PC-3 (cell line): ENCODE measurements at regions not wholly inside any gene's neighbourhood (a gene's known extent, or its start where the extent isn't known, plus 50 kb on each side); places are given as distances from the start of the nearest gene placed in this dataset.
A peak's percentile ranks its signal among the peaks of the same experiment; 100 is the strongest.

Source experiments
- ATAC-seq: fragments of 200-7000 bp; cut with Tn5 transposase; 2 replicates; pipeline ENCODE4 v1.9.1; 2020; ENCODE audit warnings: mild to moderate bottlenecking, moderate library complexity
- BruUV-seq: library from RNA; stranded (reverse); fragments of 400-500 nt; replicated peaks from 2 replicates; lab custom pipeline; 2021; lab: Mats Ljungman, UMichigan
- CTCF ChIA-PET: fragments of 300-600 bp; sonication (Branson Sonifier 250); formaldehyde crosslinking; loops from one replicate; lab custom pipeline; 2022; ENCODE audit warnings: antibody characterized with exemption; lab: Charles Lee
- POLR2A ChIA-PET: fragments of 300-600 bp; sonication (Branson Sonifier 250); formaldehyde crosslinking; loops from one replicate; lab custom pipeline; 2022; ENCODE audit warnings: antibody characterized with exemption; ENCODE audit not compliant: unreplicated experiment; lab: Charles Lee
- DNase-seq: peaks from one replicate; pipeline ENCODE4 v3.0.0-alpha.2; 2015
- H2AFZ ChIP-seq: fragments of 300-600 bp; sonication (generic); 2 replicates; pipeline ENCODE4 v1.6.0; 2016; ENCODE audit warnings: antibody characterized with exemption, low read length
- H3F3A ChIP-seq: fragments of 300-600 bp; sonication (generic); one replicate; pipeline ENCODE4 v1.6.0; 2017; ENCODE audit warnings: antibody characterized with exemption, low read length, control low read depth, mild to moderate bottlenecking; ENCODE audit not compliant: unreplicated experiment
- H3K27ac ChIP-seq: fragments of 300-600 bp; sonication (generic); 2 replicates; pipeline ENCODE4 v1.5.1; 2016; ENCODE audit warnings: mild to moderate bottlenecking, low read length
- H3K27me3 ChIP-seq: fragments of 300-600 bp; sonication (generic); 2 replicates; pipeline ENCODE4 v1.6.1; 2016; ENCODE audit warnings: low read length, mixed read lengths
- H3K36me3 ChIP-seq: fragments of 300-600 bp; sonication (generic); 2 replicates; pipeline ENCODE4 v1.6.1; 2016; ENCODE audit warnings: low read depth, mixed run types, low read length, mixed read lengths
- H3K4me1 ChIP-seq: fragments of 300-600 bp; sonication (generic); 2 replicates; pipeline ENCODE4 v1.5.1; 2016; ENCODE audit warnings: low read length; ENCODE audit not compliant: insufficient read depth
- H3K4me2 ChIP-seq: fragments of 300-600 bp; sonication (generic); 2 replicates; pipeline ENCODE4 v1.6.0; 2016; ENCODE audit warnings: low read length
- H3K4me3 ChIP-seq: fragments of 300-600 bp; sonication (generic); 2 replicates; pipeline ENCODE4 v1.5.1; 2016; ENCODE audit warnings: mild to moderate bottlenecking, low read length, mixed read lengths
- H3K79me2 ChIP-seq: fragments of 300-600 bp; sonication (generic); 2 replicates; pipeline ENCODE4 v1.6.1; 2017; ENCODE audit warnings: low read length, mixed read lengths
- H3K9ac ChIP-seq: fragments of 300-600 bp; sonication (generic); 2 replicates; pipeline ENCODE4 v1.6.0; 2016; ENCODE audit warnings: mild to moderate bottlenecking, low read length
- H3K9me2 ChIP-seq: fragments of 300-600 bp; sonication (generic); replicated peaks from 2 replicates; pipeline ENCODE4 v1.6.1; 2016; ENCODE audit warnings: mixed run types, low read length, mixed read lengths
- H3K9me3 ChIP-seq: fragments of 300-600 bp; sonication (generic); 2 replicates; pipeline ENCODE4 v1.6.1; 2016; ENCODE audit warnings: low read length, mixed read lengths
- H4K20me1 ChIP-seq: fragments of 300-600 bp; sonication (generic); 2 replicates; pipeline ENCODE4 v1.6.1; 2016; ENCODE audit warnings: low read length, mixed read lengths
- EZH2 ChIP-seq: fragments of 300-600 bp; sonication (generic); IDR thresholded peaks from one replicate; pipeline ENCODE4 v1.6.1; 2017; ENCODE audit warnings: antibody characterized with exemption, mild to moderate bottlenecking, low read length; ENCODE audit not compliant: unreplicated experiment
- EZH2phosphoT487 ChIP-seq: fragments of 300-600 bp; sonication (generic); IDR thresholded peaks from 2 replicates; pipeline ENCODE4 v1.6.1; 2018; ENCODE audit warnings: mild to moderate bottlenecking, antibody characterized with exemption, low read length, borderline replicate concordance
- intact Hi-C: fragments of 100-400 bp; cut with micrococcal nuclease; formaldehyde crosslinking; loops from 2 replicates; pipeline ENCODE4 v1.9.0; 2023
- TF ChIP-seq, protein P1 (sequence below): fragments of 300-600 bp; sonication (generic); conservative IDR thresholded peaks from 2 replicates; pipeline ENCODE4 v1.5.1; 2017; ENCODE audit warnings: antibody characterized with exemption, low read depth, mild to moderate bottlenecking, low read length

DNA sequence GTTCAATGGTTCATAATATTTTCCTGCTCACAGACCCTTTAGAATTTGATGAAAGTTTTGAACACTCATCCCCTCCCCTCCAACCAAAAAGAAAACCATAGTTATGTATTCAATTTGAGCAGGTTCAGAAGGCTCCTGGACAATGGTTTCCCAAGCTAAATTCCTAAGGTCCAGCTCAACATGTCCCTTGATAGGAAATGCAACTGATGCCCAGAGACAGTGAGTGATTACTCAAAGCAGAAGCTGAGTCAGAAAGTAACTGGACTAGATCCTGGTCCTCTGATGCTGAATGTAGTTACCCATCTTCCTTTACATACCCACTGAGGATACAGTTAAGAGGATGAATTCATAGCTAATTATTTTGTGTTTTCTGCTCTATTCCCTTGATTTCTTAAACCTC lies 218.9 kb upstream of the NCKAP5 start:
- H3K9me3 ChIP-seq: no peaks in the 10 kb centered on the region
- POLR2A ChIA-PET: no interaction called here
- no peaks in the 10 kb centered on the region for H3K9me2 ChIP-seq
- H3K27ac ChIP-seq: no peak overlapping the region
- H3K4me1 ChIP-seq: no peaks in the 10 kb centered on the region
- H3K79me2 ChIP-seq: no peaks in the 10 kb centered on the region
- H3K4me3 ChIP-seq: no peak overlapping the region
- H3K9ac ChIP-seq: no peak overlapping the region
- no peaks in the 10 kb centered on the region for H4K20me1 ChIP-seq
- DNase-seq (peak; percentile 48), ATAC-seq (no peak)
- CTCF ChIA-PET: interaction anchor here (0.6 kb wide), 1 partner anchor 1241 kb away, joined by 3 read pairs; no protein-coding TSS in a partner anchor
- H3K27me3 ChIP-seq: no peaks in the 10 kb centered on the region
- no peaks in the 10 kb centered on the region for H3K36me3 ChIP-seq
- intact Hi-C loops: no loop called here
- no peak for TF ChIP-seq EZH2phosphoT487
- no peak for TF ChIP-seq EZH2
- TF ChIP-seq, protein P1, sequence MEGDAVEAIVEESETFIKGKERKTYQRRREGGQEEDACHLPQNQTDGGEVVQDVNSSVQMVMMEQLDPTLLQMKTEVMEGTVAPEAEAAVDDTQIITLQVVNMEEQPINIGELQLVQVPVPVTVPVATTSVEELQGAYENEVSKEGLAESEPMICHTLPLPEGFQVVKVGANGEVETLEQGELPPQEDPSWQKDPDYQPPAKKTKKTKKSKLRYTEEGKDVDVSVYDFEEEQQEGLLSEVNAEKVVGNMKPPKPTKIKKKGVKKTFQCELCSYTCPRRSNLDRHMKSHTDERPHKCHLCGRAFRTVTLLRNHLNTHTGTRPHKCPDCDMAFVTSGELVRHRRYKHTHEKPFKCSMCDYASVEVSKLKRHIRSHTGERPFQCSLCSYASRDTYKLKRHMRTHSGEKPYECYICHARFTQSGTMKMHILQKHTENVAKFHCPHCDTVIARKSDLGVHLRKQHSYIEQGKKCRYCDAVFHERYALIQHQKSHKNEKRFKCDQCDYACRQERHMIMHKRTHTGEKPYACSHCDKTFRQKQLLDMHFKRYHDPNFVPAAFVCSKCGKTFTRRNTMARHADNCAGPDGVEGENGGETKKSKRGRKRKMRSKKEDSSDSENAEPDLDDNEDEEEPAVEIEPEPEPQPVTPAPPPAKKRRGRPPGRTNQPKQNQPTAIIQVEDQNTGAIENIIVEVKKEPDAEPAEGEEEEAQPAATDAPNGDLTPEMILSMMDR: no peak
- no TSS peak for BruUV-seq
- no peak overlapping the region for H3K4me2 ChIP-seq
- no peak overlapping the region for H2AFZ ChIP-seq
- H3F3A ChIP-seq: no peaks in the 10 kb centered on the region

GRCh38 chr2:133787651-133788050 lies 219.4 kb upstream of the NCKAP5 start:
- no peak overlapping the region for H3K9ac ChIP-seq
- H3K4me3 ChIP-seq: no peak overlapping the region
- H3K27ac ChIP-seq: no peak overlapping the region
- DNase-seq: no peak
- no peaks in the 10 kb centered on the region for H3K27me3 ChIP-seq
- TF ChIP-seq, protein P1: no peak
- TF ChIP-seq EZH2phosphoT487: no peak
- TF ChIP-seq EZH2: no peak
- H2AFZ ChIP-seq: no peak overlapping the region
- H3K79me2 ChIP-seq: no peaks in the 10 kb centered on the region
- no TSS peak for BruUV-seq
- intact Hi-C loops: no loop called here
- no peak for ATAC-seq
- H3K4me1 ChIP-seq: no peaks in the 10 kb centered on the region
- H3K9me2 ChIP-seq: no peaks in the 10 kb centered on the region
- H3F3A ChIP-seq: no peaks in the 10 kb centered on the region
- ChIA-PET POLR2A (no interaction called here), CTCF (no interaction called here)
- no peaks in the 10 kb centered on the region for H3K36me3 ChIP-seq
- H3K9me3 ChIP-seq: no peaks in the 10 kb centered on the region
- H4K20me1 ChIP-seq: no peaks in the 10 kb centered on the region
- H3K4me2 ChIP-seq: no peak overlapping the region

- intact Hi-C loops: no loop called here
- no peak for ATAC-seq
Observed at GRCh38 chr2:133788386-133788785, 220.1 kb upstream of the NCKAP5 start.

More at GRCh38 chr2:133788386-133788785, 220.1 kb upstream of the NCKAP5 start:
- BruUV-seq: no TSS peak
- Histone ChIP-seq H4K20me1 (no peaks in the 10 kb centered on the region), H3K36me3 (no peaks in the 10 kb centered on the region), H3F3A (no peaks in the 10 kb centered on the region), H3K4me3 (no peak overlapping the region), H3K79me2 (no peaks in the 10 kb centered on the region), H3K9me3 (no peaks in the 10 kb centered on the region), H3K4me1 (no peaks in the 10 kb centered on the region), H3K27ac (no peak overlapping the region), H3K27me3 (no peaks in the 10 kb centered on the region), H3K9me2 (no peaks in the 10 kb centered on the region), H3K9ac (no peak overlapping the region), H2AFZ (no peak overlapping the region), H3K4me2 (no peak overlapping the region)
- DNase-seq: no peak
- ChIA-PET CTCF (no interaction called here), POLR2A (no interaction called here)
- TF ChIP-seq EZH2phosphoT487 (no peak), EZH2 (no peak)
- TF ChIP-seq, protein P1: no peak
